SK-N-SH (cell line): ENCODE measurements at regions not wholly inside any gene's neighbourhood (a gene's known extent, or its start where the extent isn't known, plus 50 kb on each side); places are given as distances from the start of the nearest gene placed in this dataset.

Experiments used
- CTCF ChIA-PET: fragments of 300-600, 350-600 bp; formaldehyde crosslinking; extraction: SDS; loops from one replicate; lab custom pipeline; 2021; lab: Yijun Ruan, JAX
- POLR2A ChIA-PET: fragments of 350-600 bp; sonication (Branson Sonifier 250); formaldehyde crosslinking; extraction: SDS; loops from one replicate; lab custom pipeline; 2020; ENCODE audit warnings: antibody characterized with exemption, inconsistent platforms; lab: Yijun Ruan, JAX
- DNase-seq: peaks from one replicate; pipeline ENCODE4 v3.0.0; 2012
- H2AFZ ChIP-seq: fragments of 200-600 bp; sonication (generic); 2 replicates; pipeline ENCODE4 v1.8.1; 2016; ENCODE audit warnings: antibody characterized with exemption, mild to moderate bottlenecking, low read depth
- H3F3A ChIP-seq: fragments of 200-600 bp; sonication (generic); replicated peaks from 2 replicates; pipeline ENCODE3; 2016; ENCODE audit warnings: antibody characterized with exemption, mild to moderate bottlenecking; ENCODE audit not compliant: insufficient read depth
- H3K27ac ChIP-seq, 2 experiments: fragments of 200-500 bp in 1 of 2; fragments of 200-600 bp in 1 of 2; sonication (Bioruptor generic) in 1 of 2; sonication (generic), shearing (Covaris generic) in 1 of 2; 2 replicates each; pipeline versions ENCODE4 v1.5.1 to v1.6.1; 2014 to 2016; ENCODE audit warnings: low read depth in 2 of 2, inconsistent platforms in 1 of 2, low read length in 1 of 2, mild to moderate bottlenecking in 1 of 2, mixed read lengths in 1 of 2
- H3K27me3 ChIP-seq: fragments of 200-600 bp; sonication (generic), shearing (Covaris generic); 2 replicates; pipeline ENCODE4 v1.6.1; 2016; ENCODE audit warnings: mixed run types; ENCODE audit not compliant: insufficient read depth
- H3K36me3 ChIP-seq, 2 experiments: fragments of 200-500 bp in 1 of 2; fragments of 200-600 bp in 1 of 2; sonication (Bioruptor generic) in 1 of 2; sonication (generic) in 1 of 2; replicated peaks in 1 of 2; 2 replicates each; pipeline versions ENCODE3 to v1.5.1; 2014 to 2016; ENCODE audit warnings: low read length in 1 of 2, mild to moderate bottlenecking in 1 of 2; ENCODE audit not compliant: insufficient read depth in 2 of 2, control insufficient read depth in 1 of 2
- H3K4me1 ChIP-seq, 2 experiments: fragments of 200-500 bp in 1 of 2; fragments of 200-600 bp in 1 of 2; sonication (Bioruptor generic) in 1 of 2; sonication (generic), shearing (Covaris generic) in 1 of 2; 2 replicates each; pipeline versions ENCODE4 v1.5.1 to v1.6.1; 2014 to 2016; ENCODE audit warnings: low read depth in 1 of 2, low read length in 1 of 2, mixed run types in 1 of 2; ENCODE audit not compliant: insufficient read depth in 2 of 2, control insufficient read depth in 1 of 2
- H3K4me2 ChIP-seq: fragments of 200-600 bp; sonication (generic), shearing (Covaris generic); 2 replicates; pipeline ENCODE4 v1.6.1; 2017; ENCODE audit warnings: mixed run types
- H3K4me3 ChIP-seq, 2 experiments: fragments of 200-500 bp in 1 of 2; fragments of 200-600 bp in 1 of 2; sonication (Bioruptor generic) in 1 of 2; sonication (generic), shearing (Covaris generic) in 1 of 2; 2 replicates each; pipeline versions ENCODE4 v1.5.1 to v1.8.1; 2014 to 2016; ENCODE audit warnings: low read depth in 2 of 2, inconsistent platforms in 1 of 2, low read length in 1 of 2, mild to moderate bottlenecking in 1 of 2, mixed read lengths in 1 of 2, moderate library complexity in 1 of 2
- H3K79me2 ChIP-seq: fragments of 200-600 bp; sonication (generic); 2 replicates; pipeline ENCODE4 v1.8.1; 2017; ENCODE audit warnings: mild to moderate bottlenecking; ENCODE audit not compliant: insufficient read depth
- H3K9ac ChIP-seq: fragments of 200-600 bp; sonication (generic); 2 replicates; pipeline ENCODE4 v1.6.1; 2017; ENCODE audit warnings: mixed run types
- H3K9me2 ChIP-seq: fragments of 200-600 bp; sonication (generic); 2 replicates; pipeline ENCODE4 v1.6.1; 2017; ENCODE audit warnings: mixed run types
- H3K9me3 ChIP-seq: fragments of 200-600 bp; sonication (generic); 2 replicates; pipeline ENCODE4 v1.6.1; 2017; ENCODE audit warnings: mixed run types, mild to moderate bottlenecking, moderate library complexity
- H4K20me1 ChIP-seq: fragments of 200-600 bp; sonication (generic); 2 replicates; pipeline ENCODE4 v1.6.1; 2017; ENCODE audit warnings: mild to moderate bottlenecking, mixed run types; ENCODE audit not compliant: insufficient read depth
- EP300 ChIP-seq, 2 experiments: IDR thresholded peaks; 2 replicates each; pipeline versions ENCODE4 v1.4.0 to v1.6.1; 2012; ENCODE audit warnings: borderline replicate concordance in 1 of 2, low read depth in 1 of 2, low read length in 1 of 2
- EZH2phosphoT487 ChIP-seq: fragments of 200-600 bp; sonication (generic); IDR thresholded peaks from 2 replicates; pipeline ENCODE4 v1.6.1; 2017; ENCODE audit warnings: low read depth, mixed run types, mild to moderate bottlenecking, antibody characterized with exemption, moderate library complexity, borderline replicate concordance
- FOSL2 ChIP-seq: IDR thresholded peaks from 2 replicates; pipeline ENCODE4 v1.4.0; 2012; ENCODE audit warnings: low read depth, mild to moderate bottlenecking, moderate library complexity, borderline replicate concordance
- FOXJ3 ChIP-seq: sonication (generic); formaldehyde crosslinking; IDR thresholded peaks from 2 replicates; pipeline ENCODE4 v1.5.1; 2020; ENCODE audit warnings: mild to moderate bottlenecking, missing genetic modification reagents
- MEF2A ChIP-seq: IDR thresholded peaks from 2 replicates; pipeline ENCODE4 v1.4.0; 2012; ENCODE audit warnings: low read depth, borderline replicate concordance
- NFIC ChIP-seq: IDR thresholded peaks from 2 replicates; pipeline ENCODE4 v1.4.0; 2012; ENCODE audit warnings: borderline replicate concordance
- NRF1 ChIP-seq: IDR thresholded peaks from 2 replicates; pipeline ENCODE4 v1.6.1; 2012; ENCODE audit warnings: low read depth, mild to moderate bottlenecking, low read length
- POLR2AphosphoS5 ChIP-seq: IDR thresholded peaks from 2 replicates; pipeline ENCODE4 v1.6.1; 2012; ENCODE audit warnings: low read depth, low read length
- RAD21 ChIP-seq: IDR thresholded peaks from 2 replicates; pipeline ENCODE4 v1.6.1; 2012; ENCODE audit warnings: mild to moderate bottlenecking, low read length
- RFX5 ChIP-seq: IDR thresholded peaks from 2 replicates; pipeline ENCODE4 v1.6.1; 2012; ENCODE audit warnings: mild to moderate bottlenecking, improper control_type of control experiment, low read length
- SMC3 ChIP-seq: IDR thresholded peaks from 2 replicates; pipeline ENCODE4 v1.6.1; 2012; ENCODE audit warnings: low read depth, low read length, improper control_type of control experiment
- TAF1 ChIP-seq: IDR thresholded peaks from 2 replicates; pipeline ENCODE4 v1.6.1; 2012; ENCODE audit warnings: low read depth, mild to moderate bottlenecking, low read length, moderate library complexity, borderline replicate concordance
- TCF12 ChIP-seq: IDR thresholded peaks from 2 replicates; pipeline ENCODE4 v1.4.0; 2012
- YY1 ChIP-seq: IDR thresholded peaks from 2 replicates; pipeline ENCODE4 v1.4.0; 2012; ENCODE audit warnings: low read depth, mild to moderate bottlenecking
- WGBS: methylation state at CpG from one replicate; pipeline ENCODE4 v1.1.6; 2017; ENCODE audit warnings: low lambda C conversion rate; 5-methylcytosine and 5-hydroxymethylcytosine counted together
- TF ChIP-seq, protein P1 (sequence below): fragments of 150-350 bp; IDR thresholded peaks from 2 replicates; pipeline ENCODE4 v1.6.1; 2016; ENCODE audit warnings: mild to moderate bottlenecking, low read depth, low read length
- TF ChIP-seq, protein P2 (sequence below): IDR thresholded peaks from 2 replicates; pipeline ENCODE4 v1.4.0; 2012; ENCODE audit warnings: low read depth
- TF ChIP-seq, protein P3 (sequence below): IDR thresholded peaks from 2 replicates; pipeline ENCODE4; 2012

DNA sequence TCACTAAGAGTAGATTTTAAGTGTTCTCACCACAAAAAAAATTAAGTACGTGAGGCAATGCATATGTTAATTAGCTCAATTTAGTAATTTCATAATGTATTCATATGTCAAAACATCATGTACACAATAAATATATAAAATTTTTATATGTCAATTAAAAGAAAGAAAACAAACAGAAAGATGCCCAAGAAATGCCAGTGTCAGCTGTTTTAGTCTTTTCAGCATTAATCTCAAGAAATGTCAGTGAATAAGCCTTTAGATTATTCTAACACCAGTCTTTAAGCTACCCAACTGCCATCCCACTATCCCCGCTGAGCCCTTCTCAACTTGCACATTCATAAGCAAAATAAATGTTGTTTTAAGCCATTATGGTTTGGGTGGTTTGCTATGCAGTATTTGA lies 76.5 kb downstream of the C1D start:
- Histone ChIP-seq H2AFZ (no peak overlapping the region), H3K4me1 (no peaks in the 10 kb centered on the region), H3K9me3 (no peaks in the 10 kb centered on the region), H4K20me1 (no peaks in the 10 kb centered on the region), H3K9ac (no peak overlapping the region), H3K4me2 (no peak overlapping the region), H3K27ac (no peak overlapping the region), H3K36me3 (no peaks in the 10 kb centered on the region), H3K79me2 (no peaks in the 10 kb centered on the region), H3K4me3 (no peak overlapping the region), H3F3A (no peaks in the 10 kb centered on the region), H3K27me3 (no peaks in the 10 kb centered on the region), H3K9me2 (no peaks in the 10 kb centered on the region)
- POLR2A ChIA-PET: no interaction called here
- CTCF ChIA-PET: interaction anchor here (0.9 to 1.0 kb wide), 2 partner anchors 15 to 146 kb away, joined by 3 read pairs; no protein-coding TSS in a partner anchor
- no peak for DNase-seq
- WGBS: 81% methylated on average over 2 of the region's 2 CpGs
- TF ChIP-seq NFIC: no peak
- TF ChIP-seq EP300 (IDR thresholded peaks at IDR 0.05; ENCODE audit: borderline replicate concordance in 1 of 2, low read depth in 1 of 2, low read length in 1 of 2): no peak
- TF ChIP-seq, protein P1, sequence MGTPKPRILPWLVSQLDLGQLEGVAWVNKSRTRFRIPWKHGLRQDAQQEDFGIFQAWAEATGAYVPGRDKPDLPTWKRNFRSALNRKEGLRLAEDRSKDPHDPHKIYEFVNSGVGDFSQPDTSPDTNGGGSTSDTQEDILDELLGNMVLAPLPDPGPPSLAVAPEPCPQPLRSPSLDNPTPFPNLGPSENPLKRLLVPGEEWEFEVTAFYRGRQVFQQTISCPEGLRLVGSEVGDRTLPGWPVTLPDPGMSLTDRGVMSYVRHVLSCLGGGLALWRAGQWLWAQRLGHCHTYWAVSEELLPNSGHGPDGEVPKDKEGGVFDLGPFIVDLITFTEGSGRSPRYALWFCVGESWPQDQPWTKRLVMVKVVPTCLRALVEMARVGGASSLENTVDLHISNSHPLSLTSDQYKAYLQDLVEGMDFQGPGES: no peak
- no peak for TF ChIP-seq YY1
- no peak for TF ChIP-seq TCF12
- TF ChIP-seq FOXJ3: no peak
- TF ChIP-seq FOSL2: no peak
- no peak for TF ChIP-seq NRF1
- no peak for TF ChIP-seq EZH2phosphoT487
- no peak for TF ChIP-seq POLR2AphosphoS5
- TF ChIP-seq TAF1: no peak
- no peak for TF ChIP-seq RFX5
- no peak for TF ChIP-seq MEF2A
- TF ChIP-seq, protein P2, sequence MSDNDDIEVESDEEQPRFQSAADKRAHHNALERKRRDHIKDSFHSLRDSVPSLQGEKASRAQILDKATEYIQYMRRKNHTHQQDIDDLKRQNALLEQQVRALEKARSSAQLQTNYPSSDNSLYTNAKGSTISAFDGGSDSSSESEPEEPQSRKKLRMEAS: no peak
- TF ChIP-seq SMC3: no peak
- no peak for TF ChIP-seq RAD21
- TF ChIP-seq, protein P3, sequence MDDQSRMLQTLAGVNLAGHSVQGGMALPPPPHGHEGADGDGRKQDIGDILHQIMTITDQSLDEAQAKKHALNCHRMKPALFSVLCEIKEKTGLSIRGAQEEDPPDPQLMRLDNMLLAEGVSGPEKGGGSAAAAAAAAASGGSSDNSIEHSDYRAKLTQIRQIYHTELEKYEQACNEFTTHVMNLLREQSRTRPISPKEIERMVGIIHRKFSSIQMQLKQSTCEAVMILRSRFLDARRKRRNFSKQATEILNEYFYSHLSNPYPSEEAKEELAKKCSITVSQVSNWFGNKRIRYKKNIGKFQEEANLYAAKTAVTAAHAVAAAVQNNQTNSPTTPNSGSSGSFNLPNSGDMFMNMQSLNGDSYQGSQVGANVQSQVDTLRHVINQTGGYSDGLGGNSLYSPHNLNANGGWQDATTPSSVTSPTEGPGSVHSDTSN: no peak
